HepG2 (cell line): ENCODE measurements at regions not wholly inside any gene's neighbourhood (a gene's known extent, or its start where the extent isn't known, plus 50 kb on each side); places are given as distances from the start of the nearest gene placed in this dataset.

Source experiments
- CTCF ChIP-seq: sonication (generic); formaldehyde crosslinking; IDR thresholded peaks from 2 replicates; pipeline ENCODE4 v1.5.0; 2020; ENCODE audit warnings: mild to moderate bottlenecking, missing genetic modification reagents, moderate library complexity
- DPF2 ChIP-seq: sonication (generic); formaldehyde crosslinking; IDR thresholded peaks from 2 replicates; pipeline ENCODE4 v1.4.0; 2020; ENCODE audit warnings: mild to moderate bottlenecking, low read depth, missing genetic modification reagents, borderline replicate concordance
- HMG20B ChIP-seq: conservative IDR thresholded peaks from 2 replicates; pipeline ENCODE4 v1.6.1; 2016; ENCODE audit warnings: missing genetic modification reagents, missing compliant biosample characterization
- SALL2 ChIP-seq: sonication (generic); formaldehyde crosslinking; IDR thresholded peaks from 2 replicates; pipeline ENCODE4 v1.8.1; 2023; ENCODE audit warnings: mild to moderate bottlenecking, missing genetic modification reagents, inconsistent platforms
- SIN3A ChIP-seq: IDR thresholded peaks from 2 replicates; pipeline ENCODE4 v1.6.1; 2011; ENCODE audit warnings: low read depth, mild to moderate bottlenecking, control low read depth, low read length, borderline replicate concordance
- SIX4 ChIP-seq: sonication (generic); formaldehyde crosslinking; IDR thresholded peaks from 2 replicates; pipeline ENCODE4 v1.4.0; 2020; ENCODE audit warnings: missing genetic modification reagents
- TCF12 ChIP-seq, 2 experiments: fragments of 450-650 bp in 1 of 2; sonication (generic) in 1 of 2; formaldehyde crosslinking in 1 of 2; IDR thresholded peaks; 2 replicates each; pipeline versions ENCODE4 v1.6.1 to v1.8.0; 2017 to 2022; ENCODE audit warnings: antibody characterized with exemption in 1 of 2, mild to moderate bottlenecking in 1 of 2, missing genetic modification reagents in 1 of 2, moderate library complexity in 1 of 2
- ZNF17 ChIP-seq: sonication (generic); formaldehyde crosslinking; IDR thresholded peaks from 2 replicates; pipeline ENCODE4 v1.5.0; 2020; ENCODE audit warnings: mild to moderate bottlenecking, missing genetic modification reagents
- ZNF18 ChIP-seq: sonication (generic); formaldehyde crosslinking; IDR thresholded peaks from 2 replicates; pipeline ENCODE4 v1.8.0; 2022; ENCODE audit warnings: mild to moderate bottlenecking, missing genetic modification reagents; ENCODE audit not compliant: insufficient replicate concordance
- ZNF709 ChIP-seq: sonication (generic); formaldehyde crosslinking; IDR thresholded peaks from 2 replicates; pipeline ENCODE4 v1.5.0; 2020; ENCODE audit warnings: mild to moderate bottlenecking, missing genetic modification reagents
- TF ChIP-seq, protein P1 (sequence below): sonication (generic); formaldehyde crosslinking; IDR thresholded peaks from 2 replicates; pipeline ENCODE4 v1.5.0; 2020; ENCODE audit warnings: mild to moderate bottlenecking, missing genetic modification reagents, borderline replicate concordance

DNA sequence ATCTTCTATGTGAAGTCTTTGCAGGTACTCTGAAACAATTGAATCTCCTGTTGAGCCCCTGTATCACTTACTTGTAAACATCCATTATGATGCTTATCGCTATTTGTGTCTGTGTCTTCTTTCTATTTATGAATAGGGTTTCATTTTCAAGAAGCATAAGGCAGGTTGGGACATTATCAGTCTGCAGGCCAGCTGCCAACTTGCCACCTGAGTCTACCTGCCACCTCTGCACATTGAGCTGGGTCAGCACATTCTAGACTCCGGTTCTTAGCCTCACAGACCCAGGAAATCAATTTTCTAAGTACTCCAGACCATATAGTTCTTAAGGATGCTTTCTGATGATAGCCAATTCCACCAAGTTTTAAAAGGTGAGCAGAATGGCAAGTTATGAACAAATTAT, 105.7 kb upstream of the MCTP2 start:
- no peak for TF ChIP-seq SIN3A
- TF ChIP-seq ZNF18 (CRISPR knock-in tag) = no peak
- no peak for TF ChIP-seq SIX4 (CRISPR knock-in tag)
- no peak for TF ChIP-seq CTCF (CRISPR knock-in tag)
- TF ChIP-seq SALL2 (CRISPR knock-in tag) = no peak
- no peak for TF ChIP-seq ZNF17
- TF ChIP-seq DPF2 (CRISPR knock-in tag) = no peak
- TF ChIP-seq HMG20B (CRISPR knock-in tag) = no peak
- TF ChIP-seq, protein P1, sequence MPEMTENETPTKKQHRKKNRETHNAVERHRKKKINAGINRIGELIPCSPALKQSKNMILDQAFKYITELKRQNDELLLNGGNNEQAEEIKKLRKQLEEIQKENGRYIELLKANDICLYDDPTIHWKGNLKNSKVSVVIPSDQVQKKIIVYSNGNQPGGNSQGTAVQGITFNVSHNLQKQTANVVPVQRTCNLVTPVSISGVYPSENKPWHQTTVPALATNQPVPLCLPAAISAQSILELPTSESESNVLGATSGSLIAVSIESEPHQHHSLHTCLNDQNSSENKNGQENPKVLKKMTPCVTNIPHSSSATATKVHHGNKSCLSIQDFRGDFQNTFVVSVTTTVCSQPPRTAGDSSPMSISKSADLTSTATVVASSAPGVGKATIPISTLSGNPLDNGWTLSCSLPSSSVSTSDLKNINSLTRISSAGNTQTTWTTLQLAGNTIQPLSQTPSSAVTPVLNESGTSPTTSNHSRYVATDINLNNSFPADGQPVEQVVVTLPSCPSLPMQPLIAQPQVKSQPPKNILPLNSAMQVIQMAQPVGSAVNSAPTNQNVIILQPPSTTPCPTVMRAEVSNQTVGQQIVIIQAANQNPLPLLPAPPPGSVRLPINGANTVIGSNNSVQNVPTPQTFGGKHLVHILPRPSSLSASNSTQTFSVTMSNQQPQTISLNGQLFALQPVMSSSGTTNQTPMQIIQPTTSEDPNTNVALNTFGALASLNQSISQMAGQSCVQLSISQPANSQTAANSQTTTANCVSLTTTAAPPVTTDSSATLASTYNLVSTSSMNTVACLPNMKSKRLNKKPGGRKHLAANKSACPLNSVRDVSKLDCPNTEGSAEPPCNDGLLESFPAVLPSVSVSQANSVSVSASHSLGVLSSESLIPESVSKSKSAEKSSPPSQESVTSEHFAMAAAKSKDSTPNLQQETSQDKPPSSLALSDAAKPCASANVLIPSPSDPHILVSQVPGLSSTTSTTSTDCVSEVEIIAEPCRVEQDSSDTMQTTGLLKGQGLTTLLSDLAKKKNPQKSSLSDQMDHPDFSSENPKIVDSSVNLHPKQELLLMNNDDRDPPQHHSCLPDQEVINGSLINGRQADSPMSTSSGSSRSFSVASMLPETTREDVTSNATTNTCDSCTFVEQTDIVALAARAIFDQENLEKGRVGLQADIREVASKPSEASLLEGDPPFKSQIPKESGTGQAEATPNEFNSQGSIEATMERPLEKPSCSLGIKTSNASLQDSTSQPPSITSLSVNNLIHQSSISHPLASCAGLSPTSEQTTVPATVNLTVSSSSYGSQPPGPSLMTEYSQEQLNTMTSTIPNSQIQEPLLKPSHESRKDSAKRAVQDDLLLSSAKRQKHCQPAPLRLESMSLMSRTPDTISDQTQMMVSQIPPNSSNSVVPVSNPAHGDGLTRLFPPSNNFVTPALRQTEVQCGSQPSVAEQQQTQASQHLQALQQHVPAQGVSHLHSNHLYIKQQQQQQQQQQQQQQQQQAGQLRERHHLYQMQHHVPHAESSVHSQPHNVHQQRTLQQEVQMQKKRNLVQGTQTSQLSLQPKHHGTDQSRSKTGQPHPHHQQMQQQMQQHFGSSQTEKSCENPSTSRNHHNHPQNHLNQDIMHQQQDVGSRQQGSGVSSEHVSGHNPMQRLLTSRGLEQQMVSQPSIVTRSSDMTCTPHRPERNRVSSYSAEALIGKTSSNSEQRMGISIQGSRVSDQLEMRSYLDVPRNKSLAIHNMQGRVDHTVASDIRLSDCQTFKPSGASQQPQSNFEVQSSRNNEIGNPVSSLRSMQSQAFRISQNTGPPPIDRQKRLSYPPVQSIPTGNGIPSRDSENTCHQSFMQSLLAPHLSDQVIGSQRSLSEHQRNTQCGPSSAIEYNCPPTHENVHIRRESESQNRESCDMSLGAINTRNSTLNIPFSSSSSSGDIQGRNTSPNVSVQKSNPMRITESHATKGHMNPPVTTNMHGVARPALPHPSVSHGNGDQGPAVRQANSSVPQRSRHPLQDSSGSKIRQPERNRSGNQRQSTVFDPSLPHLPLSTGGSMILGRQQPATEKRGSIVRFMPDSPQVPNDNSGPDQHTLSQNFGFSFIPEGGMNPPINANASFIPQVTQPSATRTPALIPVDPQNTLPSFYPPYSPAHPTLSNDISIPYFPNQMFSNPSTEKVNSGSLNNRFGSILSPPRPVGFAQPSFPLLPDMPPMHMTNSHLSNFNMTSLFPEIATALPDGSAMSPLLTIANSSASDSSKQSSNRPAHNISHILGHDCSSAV (CRISPR knock-in tag) = no peak
- TF ChIP-seq TCF12 (IDR thresholded peaks at IDR 0.05) = no peak
- no peak for TF ChIP-seq TCF12 (CRISPR knock-in tag; IDR thresholded peaks at IDR 0.05)
- no peak for TF ChIP-seq ZNF709
